NCI-H226 (cell line): ENCODE measurements at regions not wholly inside any gene's neighbourhood (a gene's known extent, or its start where the extent isn't known, plus 50 kb on each side); places are given as distances from the start of the nearest gene placed in this dataset.
"Not testable (repeated sequence)": the region's sequence is repeated elsewhere in the genome, so short reads cannot be mapped to it uniquely, and the experiment has no call there.

ENCODE experiments used
- DNase-seq: peaks from one replicate; pipeline ENCODE4 v3.0.0-alpha.2; 2015

DNA sequence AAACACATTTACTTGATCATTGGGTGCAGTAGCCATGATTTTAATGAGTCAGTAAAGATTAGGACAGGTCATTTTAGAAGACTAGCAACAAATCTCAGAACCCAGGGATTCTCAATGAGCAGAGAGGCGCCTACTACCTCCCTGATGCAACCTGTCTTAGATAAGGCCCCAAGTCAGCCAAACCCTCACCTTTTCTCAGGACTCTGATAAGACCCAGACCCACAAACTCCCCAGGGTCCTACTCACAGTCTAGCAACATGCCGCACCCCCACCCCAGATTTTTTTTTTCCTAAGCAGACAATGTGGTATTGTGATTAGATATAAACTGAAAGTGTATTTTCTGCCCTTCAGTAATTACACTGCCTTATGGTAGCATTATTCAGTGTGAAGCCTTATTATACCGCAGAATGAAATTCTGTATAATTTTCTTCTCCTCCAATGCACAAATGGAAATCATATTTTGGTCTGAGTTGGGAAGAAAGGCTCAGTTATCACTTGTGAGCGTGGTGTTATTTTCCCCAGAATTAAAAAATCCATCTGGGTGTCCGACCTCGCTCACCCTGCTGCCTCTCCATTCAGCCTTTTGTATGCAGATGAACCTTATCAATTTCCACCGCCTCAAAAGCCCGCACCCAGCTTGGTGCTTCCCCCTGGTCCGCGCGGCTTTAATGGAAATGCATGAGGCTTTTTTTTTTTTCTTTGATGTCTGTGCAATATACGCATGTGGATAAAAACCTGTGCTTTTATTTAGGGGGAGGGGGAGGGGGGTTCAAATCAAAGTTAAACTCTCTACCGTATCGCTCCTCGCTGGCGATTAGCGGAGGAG lies 122.0 kb upstream of the SOX14 start:
- no peak for DNase-seq

DNA sequence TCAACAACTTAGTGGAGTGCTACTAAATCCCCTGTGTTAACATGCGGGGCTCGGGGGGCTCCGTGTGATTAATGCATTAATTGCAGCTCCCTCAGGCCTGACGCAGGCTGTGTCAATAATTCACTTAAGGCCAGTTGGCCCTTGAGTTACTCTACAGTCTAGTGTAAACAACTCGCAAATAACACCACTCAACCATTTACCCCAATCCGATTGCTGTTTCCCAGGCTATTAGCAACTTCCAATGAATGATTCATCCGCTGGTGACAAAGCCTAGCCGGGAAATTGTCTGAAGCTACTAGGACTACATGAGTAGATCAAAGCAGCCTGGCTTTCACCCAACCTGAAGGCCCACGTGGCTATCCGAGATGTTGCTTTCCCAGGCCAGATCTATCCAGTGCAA lies 121.3 kb upstream of the SOX14 start:
- DNase-seq: no peak

- DNase-seq: no peak
Observed at GRCh38 chr3:137647179-137647578, 116.9 kb upstream of the SOX14 start.

DNA sequence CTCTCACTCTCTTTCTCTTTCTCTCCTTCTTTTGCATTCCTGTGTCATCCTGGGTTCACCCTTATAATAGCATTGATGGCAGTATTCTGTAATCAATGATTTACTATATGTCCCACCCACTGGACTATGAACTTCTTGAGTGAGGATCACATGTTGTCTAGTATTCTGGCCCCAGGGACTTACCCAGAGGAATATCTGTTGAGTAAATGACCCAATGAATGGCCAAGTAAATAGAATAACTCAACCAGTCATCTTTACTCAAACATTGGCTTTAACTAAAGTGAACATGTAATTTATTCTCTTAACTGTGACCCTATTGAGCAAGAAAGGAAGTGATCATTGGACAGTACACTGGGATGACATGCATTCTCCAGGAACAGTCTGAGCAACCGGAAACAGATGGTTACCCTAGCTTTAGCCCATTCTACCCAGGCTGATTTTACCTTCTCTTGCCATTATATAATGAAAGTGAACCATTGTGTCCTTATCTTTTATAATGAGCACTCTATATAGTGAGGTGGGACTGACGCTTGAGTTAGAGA lies 94.5 kb upstream of the SOX14 start:
- DNase-seq: no peak

- no peak for DNase-seq
Observed at GRCh38 chr3:137687181-137687879, 76.8 kb upstream of the SOX14 start.

- no peak for DNase-seq
Observed at GRCh38 chr3:137692803-137693431, 71.2 kb upstream of the SOX14 start.

- DNase-seq: no peak
Observed at GRCh38 chr3:137693791-137694190, 70.3 kb upstream of the SOX14 start.

DNA sequence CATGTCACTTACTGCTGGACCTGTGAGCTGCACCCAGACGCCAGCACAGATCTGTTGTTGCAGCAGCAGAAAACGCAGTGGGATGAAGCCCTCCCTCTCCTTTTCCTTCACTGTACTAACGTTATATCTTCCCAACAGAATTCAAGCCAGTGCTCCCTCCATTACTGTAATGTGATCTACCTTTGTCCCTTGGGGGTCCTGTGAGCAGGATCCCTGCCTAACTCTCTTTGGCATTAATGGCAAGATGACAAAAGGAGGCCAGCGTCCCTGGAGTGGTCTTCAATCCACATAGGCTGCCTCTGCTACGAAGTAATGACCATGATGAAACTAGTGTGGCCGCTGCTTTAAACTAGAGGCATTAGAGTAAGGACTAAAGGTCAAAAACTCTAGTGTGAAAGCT lies 69.3 kb upstream of the SOX14 start:
- no peak for DNase-seq

- no peak for DNase-seq
Observed at GRCh38 chr3:137695351-137695750, 68.8 kb upstream of the SOX14 start.

DNA sequence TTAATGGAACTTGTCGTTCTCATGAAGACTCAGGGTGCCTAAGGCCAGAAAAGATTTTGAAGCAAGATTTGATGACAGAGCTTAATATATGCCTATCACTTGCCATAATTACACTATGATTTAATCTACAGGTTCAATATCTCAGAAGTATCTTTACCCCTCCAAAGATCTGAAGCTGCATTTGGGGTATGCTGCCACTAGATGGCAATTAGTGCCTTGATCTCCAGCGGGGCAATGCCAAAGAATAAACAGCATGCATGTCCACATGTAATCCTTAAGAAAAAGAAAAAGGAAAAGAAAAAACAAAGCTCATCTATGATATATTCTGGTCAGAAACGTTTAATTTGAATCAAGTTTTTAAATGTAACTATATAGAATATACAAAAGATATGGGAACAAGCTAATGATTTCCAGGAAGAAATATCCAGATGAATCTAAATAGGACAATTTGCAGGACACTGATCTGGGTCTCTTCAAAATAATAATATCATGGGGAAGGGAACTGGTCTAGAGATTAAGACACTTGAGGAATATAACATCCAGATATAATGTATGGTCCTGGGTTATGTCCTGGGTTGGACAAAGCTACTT lies 55.0 kb upstream of the SOX14 start:
- no peak for DNase-seq

GRCh38 chr3:137713965-137714364 lies 50.1 kb upstream of the SOX14 start:
- not testable (repeated sequence) for DNase-seq
